ENCODE measurements at regions not wholly inside any gene's neighbourhood (a gene's known extent, or its start where the extent isn't known, plus 50 kb on each side); places are given as distances from the start of the nearest gene placed in this dataset.

GRCh38 chr2:219987830-219988229 lies 360.4 kb downstream of the SLC4A3 start:
- no peak overlapping the region for H2AFZ ChIP-seq (ENCODE audit: low read length)
- H3K4me3 Mint-ChIP-seq, result no peak overlapping the region
- no peak overlapping the region for H3K4me2 ChIP-seq (ENCODE audit: insufficient read depth, insufficient read length, low read length)
- H3K36me3 Mint-ChIP-seq (ENCODE audit: insufficient read depth in 1 of 3, low read depth in 3 of 3), result no peaks in the 10 kb centered on the region; a peak in 1 of 7 replicates
- no peaks in the 10 kb centered on the region for H3K79me2 ChIP-seq (ENCODE audit: insufficient read depth, low read length)
- TF ChIP-seq, protein P1, sequence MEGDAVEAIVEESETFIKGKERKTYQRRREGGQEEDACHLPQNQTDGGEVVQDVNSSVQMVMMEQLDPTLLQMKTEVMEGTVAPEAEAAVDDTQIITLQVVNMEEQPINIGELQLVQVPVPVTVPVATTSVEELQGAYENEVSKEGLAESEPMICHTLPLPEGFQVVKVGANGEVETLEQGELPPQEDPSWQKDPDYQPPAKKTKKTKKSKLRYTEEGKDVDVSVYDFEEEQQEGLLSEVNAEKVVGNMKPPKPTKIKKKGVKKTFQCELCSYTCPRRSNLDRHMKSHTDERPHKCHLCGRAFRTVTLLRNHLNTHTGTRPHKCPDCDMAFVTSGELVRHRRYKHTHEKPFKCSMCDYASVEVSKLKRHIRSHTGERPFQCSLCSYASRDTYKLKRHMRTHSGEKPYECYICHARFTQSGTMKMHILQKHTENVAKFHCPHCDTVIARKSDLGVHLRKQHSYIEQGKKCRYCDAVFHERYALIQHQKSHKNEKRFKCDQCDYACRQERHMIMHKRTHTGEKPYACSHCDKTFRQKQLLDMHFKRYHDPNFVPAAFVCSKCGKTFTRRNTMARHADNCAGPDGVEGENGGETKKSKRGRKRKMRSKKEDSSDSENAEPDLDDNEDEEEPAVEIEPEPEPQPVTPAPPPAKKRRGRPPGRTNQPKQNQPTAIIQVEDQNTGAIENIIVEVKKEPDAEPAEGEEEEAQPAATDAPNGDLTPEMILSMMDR (conservative IDR thresholded peaks at IDR 0.05), result no peak
- H3K23ac ChIP-seq (ENCODE audit: insufficient read length, low read depth, low read length), result no peak overlapping the region
- H4K8ac ChIP-seq (replicated peaks; ENCODE audit: insufficient read length, low read depth, low read length), result no peak overlapping the region
- H2BK120ac ChIP-seq (ENCODE audit: low read depth, low read length, poor library complexity, severe bottlenecking), result no peak overlapping the region
- DNase-seq, result no peak
- no peaks in the 10 kb centered on the region for H3K79me1 ChIP-seq (ENCODE audit: insufficient read depth, low read depth, low read length, poor library complexity, severe bottlenecking)
- H3K27ac Mint-ChIP-seq, result no peak overlapping the region
- no peaks in the 10 kb centered on the region for H4K20me1 ChIP-seq (ENCODE audit: control insufficient read depth, insufficient read depth, insufficient read length)
- H4K5ac ChIP-seq (ENCODE audit: insufficient read length, low read depth, low read length), result no peak overlapping the region
- H3K27me3 Mint-ChIP-seq (ENCODE audit: low read depth), result peaks cover 3% of the 10 kb centered on the region; the same call in 1 of the 2 replicates
- no peak overlapping the region for H3K18ac ChIP-seq (ENCODE audit: insufficient read length, low read depth, low read length)
- no peak overlapping the region for H2BK12ac ChIP-seq (ENCODE audit: insufficient read length, low read depth, low read length)
- H3K27ac ChIP-seq (ENCODE audit: insufficient read length, low read depth, low read length), result no peak overlapping the region
- H3K27me3 ChIP-seq (ENCODE audit: insufficient read depth, low read length), result no peaks in the 10 kb centered on the region
- H2BK20ac ChIP-seq (ENCODE audit: low read depth, low read length, poor library complexity, severe bottlenecking), result no peak overlapping the region
- H3K4me1 ChIP-seq (ENCODE audit: insufficient read depth, low read length), result peaks cover 3% of the 10 kb centered on the region; the same call in 1 of the 2 replicates
- H3K4me1 Mint-ChIP-seq, result peaks cover 12 to 13% of the 10 kb centered on the region in 2 experiments
- no peaks in the 10 kb centered on the region; a peak in 1 of 5 replicates for H3K9me3 Mint-ChIP-seq
- no peak overlapping the region for H3K4ac ChIP-seq (ENCODE audit: low read depth, low read length)
- no peak overlapping the region for H2BK15ac ChIP-seq (ENCODE audit: low read depth, low read length)
- no peak overlapping the region for H2AK5ac ChIP-seq (ENCODE audit: insufficient read length, low read length)
- no peak overlapping the region for H4K91ac ChIP-seq (ENCODE audit: insufficient read length, low read depth, low read length)
- no peak overlapping the region for H3K14ac ChIP-seq (ENCODE audit: insufficient read depth, low read length)
- H2BK5ac ChIP-seq (ENCODE audit: insufficient read length, low read length), result no peak overlapping the region
- no peaks in the 10 kb centered on the region for H3K9me3 ChIP-seq (ENCODE audit: control insufficient read depth, low read depth, low read length)
- WGBS (ENCODE audit: extremely low coverage, insufficient read length, low lambda C conversion rate), result no CpG with 5 or more reads among the region's 2 CpGs
- H3K56ac ChIP-seq (ENCODE audit: insufficient read length, low read depth, low read length), result no peak overlapping the region
- no peak overlapping the region for H3T11ph ChIP-seq (ENCODE audit: low read length)
- no peaks in the 10 kb centered on the region for H3K23me2 ChIP-seq (ENCODE audit: insufficient read length, low read depth, low read length, poor library complexity, severe bottlenecking)
- H3K9ac ChIP-seq (ENCODE audit: extremely low read depth, insufficient read length, low read length), result no peak overlapping the region
